Liver (tissue), 8 donors: ENCODE measurements at regions not wholly inside any gene's neighbourhood (a gene's known extent, or its start where the extent isn't known, plus 50 kb on each side); places are given as distances from the start of the nearest gene placed in this dataset.

Source experiments
- DNase-seq: peaks from one replicate; pipeline ENCODE4 v3.0.0-alpha.2; 2017; ENCODE audit warnings: low spot score
- H3K27ac ChIP-seq, 2 donors: one replicate each; pipeline ENCODE4 v1.7.0; 2013; ENCODE audit warnings: inconsistent platforms in 2 of 2, low read length in 2 of 2, control low read depth in 1 of 2, low read depth in 1 of 2, mild to moderate bottlenecking in 1 of 2
- H3K27me3 ChIP-seq, 4 donors: one replicate each; pipeline versions ENCODE4 v1.6.1 to v1.7.0; 2013; ENCODE audit warnings: low read length in 3 of 4, inconsistent platforms in 1 of 4, mild to moderate bottlenecking in 1 of 4, moderate library complexity in 1 of 4; ENCODE audit not compliant: control insufficient read depth in 4 of 4, insufficient read depth in 4 of 4
- H3K36me3 ChIP-seq, 4 donors: one replicate each; pipeline versions ENCODE4 v1.6.1 to v1.7.0; 2013; ENCODE audit warnings: low read length in 3 of 4, mild to moderate bottlenecking in 3 of 4, low read depth in 1 of 4, moderate library complexity in 1 of 4; ENCODE audit not compliant: control insufficient read depth in 4 of 4, insufficient read depth in 3 of 4
- H3K4me1 ChIP-seq, 4 donors: one replicate each; pipeline versions ENCODE4 v1.6.1 to v1.7.0; 2013; ENCODE audit warnings: low read length in 3 of 4, mild to moderate bottlenecking in 3 of 4, moderate library complexity in 1 of 4; ENCODE audit not compliant: control insufficient read depth in 4 of 4, insufficient read depth in 4 of 4
- H3K4me3 ChIP-seq, 3 donors: one replicate each; pipeline versions ENCODE4 v1.6.1 to v1.7.0; 2013; ENCODE audit warnings: low read length in 3 of 3, control low read depth in 1 of 3, low read depth in 1 of 3, mild to moderate bottlenecking in 1 of 3
- H3K9ac ChIP-seq, 2 donors: one replicate each; pipeline ENCODE4 v1.7.0; 2013; ENCODE audit warnings: low read length in 2 of 2, mild to moderate bottlenecking in 2 of 2, moderate library complexity in 2 of 2, control low read depth in 1 of 2, low read depth in 1 of 2
- H3K9me3 ChIP-seq, 4 donors: one replicate each; pipeline versions ENCODE4 v1.6.1 to v1.7.0; 2013; ENCODE audit warnings: low read length in 3 of 4; ENCODE audit not compliant: control insufficient read depth in 4 of 4
- ATF3 ChIP-seq: IDR thresholded peaks from 2 replicates; pipeline ENCODE4 v1.6.1; 2016; ENCODE audit warnings: antibody characterized with exemption
- CTCF ChIP-seq: fragments of 150-350 bp; IDR thresholded peaks from 2 replicates; pipeline ENCODE4 v1.5.1; 2017; ENCODE audit warnings: improper control_type of control experiment, low read depth, low read length; ENCODE audit not compliant: missing input control
- EGR1 ChIP-seq, 2 donors: IDR thresholded peaks; 2 replicates each; pipeline ENCODE4 v1.6.1; 2016 to 2018; ENCODE audit warnings: antibody characterized with exemption in 2 of 2, low read depth in 2 of 2
- FOXA1 ChIP-seq: IDR thresholded peaks from 2 replicates; pipeline ENCODE4 v1.6.1; 2016; ENCODE audit warnings: antibody characterized with exemption
- FOXA2 ChIP-seq: IDR thresholded peaks from 2 replicates; pipeline ENCODE4 v1.6.1; 2016; ENCODE audit warnings: antibody characterized with exemption
- GABPA ChIP-seq, 2 donors: IDR thresholded peaks in 1 of 2; conservative IDR thresholded peaks in 1 of 2; 2 replicates each; pipeline ENCODE4 v1.6.1; 2016; ENCODE audit warnings: antibody characterized with exemption in 2 of 2, mild to moderate bottlenecking in 1 of 2, moderate library complexity in 1 of 2
- HNF4A ChIP-seq, 2 donors: conservative IDR thresholded peaks; 2 replicates each; pipeline ENCODE4 v1.6.1; 2016; ENCODE audit warnings: antibody characterized with exemption in 2 of 2, mild to moderate bottlenecking in 2 of 2
- HNF4G ChIP-seq: IDR thresholded peaks from 2 replicates; pipeline ENCODE4 v1.6.1; 2016; ENCODE audit warnings: antibody characterized with exemption
- JUND ChIP-seq, 2 donors: IDR thresholded peaks; 2 replicates each; pipeline ENCODE4 v1.6.1; 2016; ENCODE audit warnings: antibody characterized with exemption in 2 of 2
- MAX ChIP-seq: IDR thresholded peaks from 2 replicates; pipeline ENCODE4 v1.6.1; 2016; ENCODE audit warnings: antibody characterized with exemption
- NR2F2 ChIP-seq: IDR thresholded peaks from 2 replicates; pipeline ENCODE4 v1.6.1; 2016; ENCODE audit warnings: antibody characterized with exemption
- RAD21 ChIP-seq, 2 donors: IDR thresholded peaks; 2 replicates each; pipeline ENCODE4 v1.6.1; 2016; ENCODE audit warnings: antibody characterized with exemption in 2 of 2, mild to moderate bottlenecking in 2 of 2
- REST ChIP-seq: IDR thresholded peaks from 2 replicates; pipeline ENCODE4 v1.6.1; 2016; ENCODE audit warnings: antibody characterized with exemption, mild to moderate bottlenecking
- RXRA ChIP-seq, 2 donors: IDR thresholded peaks; 2 replicates each; pipeline ENCODE4 v1.6.1; 2017 to 2018; ENCODE audit warnings: antibody characterized with exemption in 2 of 2, mild to moderate bottlenecking in 1 of 2
- SP1 ChIP-seq: IDR thresholded peaks from 2 replicates; pipeline ENCODE4 v1.6.1; 2018; ENCODE audit warnings: antibody characterized with exemption, mild to moderate bottlenecking
- TAF1 ChIP-seq: conservative IDR thresholded peaks from 2 replicates; pipeline ENCODE4 v1.6.1; 2016; ENCODE audit warnings: antibody characterized with exemption, mild to moderate bottlenecking
- YY1 ChIP-seq: IDR thresholded peaks from 2 replicates; pipeline ENCODE4 v1.6.1; 2016; ENCODE audit warnings: antibody characterized with exemption, mild to moderate bottlenecking
- ZBTB33 ChIP-seq: IDR thresholded peaks from 2 replicates; pipeline ENCODE4 v1.6.1; 2016; ENCODE audit warnings: antibody characterized with exemption
- WGBS: extraction: QIAGEN DNeasy Blood & Tissue Kit; methylation state at CpG from one replicate; pipeline ENCODE4 v1.1.7; 2013; 5-methylcytosine and 5-hydroxymethylcytosine counted together
- donor health status: healthy.
- donor health status: healthy.
- donor health status: healthy.
- donor health status: healthy.
- donor health status: healthy.

GRCh38 chr2:21633015-21633414 lies 509.2 kb downstream of the TDRD15 start:
- WGBS: 88% methylated on average over 5 of the region's 5 CpGs
- no peak for DNase-seq
- no peak overlapping the region for H3K4me3 ChIP-seq
- no peak overlapping the region for H3K9ac ChIP-seq
- TF ChIP-seq MAX: no peak
- no peak for TF ChIP-seq EGR1 (IDR thresholded peaks at IDR 0.05; ENCODE audit: low read depth in 2 of 2)
- TF ChIP-seq JUND (IDR thresholded peaks at IDR 0.05): no peak
- TF ChIP-seq NR2F2: no peak
- no peak for TF ChIP-seq TAF1
- no peak for TF ChIP-seq ATF3
- TF ChIP-seq YY1: no peak
- no peaks in the 10 kb centered on the region for H3K36me3 ChIP-seq
- H3K9me3 ChIP-seq: no peaks in the 10 kb centered on the region
- no peaks in the 10 kb centered on the region for H3K4me1 ChIP-seq
- no peak overlapping the region for H3K27ac ChIP-seq
- no peaks in the 10 kb centered on the region for H3K27me3 ChIP-seq

- WGBS: 51% methylated on average over 6 of the region's 6 CpGs
- H3K27me3 ChIP-seq: no peaks in the 10 kb centered on the region
- H3K27ac ChIP-seq: no peak overlapping the region
- no peaks in the 10 kb centered on the region for H3K4me1 ChIP-seq
- no peak overlapping the region for H3K9ac ChIP-seq
- TF ChIP-seq MAX (no peak), RXRA (IDR thresholded peaks at IDR 0.05) (no peak), REST (no peak), HNF4G (no peak), YY1 (no peak), FOXA2 (no peak), EGR1 (IDR thresholded peaks at IDR 0.05; ENCODE audit: low read depth in 2 of 2) (no peak), TAF1 (no peak), ATF3 (no peak), CTCF (no peak), NR2F2 (no peak), JUND (IDR thresholded peaks at IDR 0.05) (no peak), GABPA (IDR thresholded peaks at IDR 0.05 in 1 of 2, conservative IDR thresholded peaks at IDR 0.05 in 1 of 2) (no peak), ZBTB33 (no peak), RAD21 (IDR thresholded peaks at IDR 0.05) (no peak), SP1 (no peak), FOXA1 (no peak), HNF4A (conservative IDR thresholded peaks at IDR 0.05) (no peak)
- H3K4me3 ChIP-seq: no peak overlapping the region
- H3K9me3 ChIP-seq: no peaks in the 10 kb centered on the region
- DNase-seq: no peak
- H3K36me3 ChIP-seq: no peaks in the 10 kb centered on the region
Observed at GRCh38 chr2:21633466-21633865, 509.7 kb downstream of the TDRD15 start.
